ENCODE measurements at regions not wholly inside any gene's neighbourhood (a gene's known extent, or its start where the extent isn't known, plus 50 kb on each side); places are given as distances from the start of the nearest gene placed in this dataset.

DNA sequence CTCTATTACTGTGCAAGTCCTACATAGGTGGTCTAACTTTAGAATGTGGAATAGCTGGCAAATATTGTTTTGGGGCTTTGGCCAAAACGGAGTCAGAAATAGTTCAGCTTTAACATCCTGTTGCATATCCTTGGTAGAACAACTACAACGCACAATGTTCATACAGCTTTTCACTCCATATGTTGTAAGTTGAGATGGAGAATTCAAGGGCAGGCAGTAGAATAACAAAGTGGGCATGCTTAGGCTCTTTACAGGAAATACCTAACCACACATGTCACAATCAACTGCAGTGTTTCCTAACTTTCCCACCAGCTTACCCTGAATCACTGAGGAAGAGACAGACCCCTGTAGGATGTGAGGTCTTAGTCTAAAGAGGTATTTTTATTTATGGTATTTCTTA lies 122.3 kb downstream of the PPP1R3A start:
- Histone ChIP-seq H3K9me3 (no peaks in the 10 kb centered on the region), H3K36me3 (no peaks in the 10 kb centered on the region), H3K4me3 (no peak overlapping the region), H3K27me3 (no peaks in the 10 kb centered on the region), H3K27ac (no peak overlapping the region), H3K4me1 (no peaks in the 10 kb centered on the region)
- DNase-seq = no peak
- 38 to 74% methylated on average over 2 of the region's 2 CpGs for whole genome bisulfite sequencing, 2 donors
- TF ChIP-seq, protein P1, sequence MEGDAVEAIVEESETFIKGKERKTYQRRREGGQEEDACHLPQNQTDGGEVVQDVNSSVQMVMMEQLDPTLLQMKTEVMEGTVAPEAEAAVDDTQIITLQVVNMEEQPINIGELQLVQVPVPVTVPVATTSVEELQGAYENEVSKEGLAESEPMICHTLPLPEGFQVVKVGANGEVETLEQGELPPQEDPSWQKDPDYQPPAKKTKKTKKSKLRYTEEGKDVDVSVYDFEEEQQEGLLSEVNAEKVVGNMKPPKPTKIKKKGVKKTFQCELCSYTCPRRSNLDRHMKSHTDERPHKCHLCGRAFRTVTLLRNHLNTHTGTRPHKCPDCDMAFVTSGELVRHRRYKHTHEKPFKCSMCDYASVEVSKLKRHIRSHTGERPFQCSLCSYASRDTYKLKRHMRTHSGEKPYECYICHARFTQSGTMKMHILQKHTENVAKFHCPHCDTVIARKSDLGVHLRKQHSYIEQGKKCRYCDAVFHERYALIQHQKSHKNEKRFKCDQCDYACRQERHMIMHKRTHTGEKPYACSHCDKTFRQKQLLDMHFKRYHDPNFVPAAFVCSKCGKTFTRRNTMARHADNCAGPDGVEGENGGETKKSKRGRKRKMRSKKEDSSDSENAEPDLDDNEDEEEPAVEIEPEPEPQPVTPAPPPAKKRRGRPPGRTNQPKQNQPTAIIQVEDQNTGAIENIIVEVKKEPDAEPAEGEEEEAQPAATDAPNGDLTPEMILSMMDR (IDR thresholded peaks at IDR 0.05) = no peak
- TF ChIP-seq POLR2A (IDR thresholded peaks at IDR 0.05) = no peak
- intact Hi-C loops (cut with DNase I) = no loop called here

DNA sequence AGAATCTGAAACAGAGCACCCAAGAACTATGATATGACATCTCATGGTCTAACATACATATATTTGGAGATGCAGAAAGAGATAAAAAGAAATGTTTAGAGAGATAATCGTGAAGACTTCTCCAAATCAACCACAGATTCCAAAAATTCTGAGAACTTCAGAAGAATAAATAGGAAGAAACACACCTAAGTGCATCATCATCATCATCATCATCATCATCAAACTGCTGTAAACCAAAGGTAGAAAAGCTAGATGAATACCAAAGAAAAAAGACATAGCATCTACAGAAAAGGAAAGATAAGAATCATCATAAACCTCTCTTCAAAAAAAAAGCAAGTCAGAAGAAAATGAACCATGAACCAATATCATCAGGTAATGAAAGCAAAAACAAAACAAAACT lies 124.2 kb downstream of the PPP1R3A start:
- no peak for DNase-seq
- Histone ChIP-seq H3K9me3 (no peaks in the 10 kb centered on the region), H3K4me3 (no peak overlapping the region), H3K4me1 (no peaks in the 10 kb centered on the region), H3K36me3 (no peaks in the 10 kb centered on the region), H3K27ac (no peak overlapping the region), H3K27me3 (no peaks in the 10 kb centered on the region)
- no peak for TF ChIP-seq POLR2A (IDR thresholded peaks at IDR 0.05)
- TF ChIP-seq, protein P1 (IDR thresholded peaks at IDR 0.05) = no peak
- intact Hi-C loops (cut with DNase I) = no loop called here
- 68 to 76% methylated on average over 1 of the region's 1 CpG for WGBS, 2 donors

DNA sequence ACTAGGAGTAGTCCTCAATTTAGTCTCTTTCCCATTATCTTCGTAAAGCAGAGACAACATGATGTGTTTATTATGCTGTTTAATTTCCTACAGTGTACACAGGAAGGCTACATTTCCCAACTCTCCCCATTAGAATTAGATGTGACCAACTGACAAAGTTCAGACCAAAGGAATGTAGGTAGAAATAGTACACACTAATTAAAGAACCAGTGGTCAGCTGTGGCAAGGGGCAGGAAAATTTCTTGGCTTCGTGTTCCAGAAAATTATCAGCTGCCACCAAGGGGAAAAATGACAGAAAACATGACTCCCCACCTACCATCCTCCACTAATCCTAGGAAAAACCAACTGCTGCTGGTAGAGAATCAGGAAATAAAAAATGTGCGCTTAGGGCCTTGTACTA lies 125.6 kb downstream of the PPP1R3A start:
- H3K4me3 ChIP-seq = no peak overlapping the region
- no peak for DNase-seq
- H3K9me3 ChIP-seq = no peaks in the 10 kb centered on the region
- 72 to 83% methylated on average over 3 of the region's 3 CpGs for WGBS, 2 donors
- TF ChIP-seq, protein P1 (IDR thresholded peaks at IDR 0.05) = no peak
- TF ChIP-seq POLR2A (IDR thresholded peaks at IDR 0.05) = no peak
- no peaks in the 10 kb centered on the region for H3K27me3 ChIP-seq
- H3K36me3 ChIP-seq = no peaks in the 10 kb centered on the region
- no peaks in the 10 kb centered on the region for H3K4me1 ChIP-seq
- H3K27ac ChIP-seq = no peak overlapping the region
- intact Hi-C loops (cut with DNase I) = no loop called here

DNA sequence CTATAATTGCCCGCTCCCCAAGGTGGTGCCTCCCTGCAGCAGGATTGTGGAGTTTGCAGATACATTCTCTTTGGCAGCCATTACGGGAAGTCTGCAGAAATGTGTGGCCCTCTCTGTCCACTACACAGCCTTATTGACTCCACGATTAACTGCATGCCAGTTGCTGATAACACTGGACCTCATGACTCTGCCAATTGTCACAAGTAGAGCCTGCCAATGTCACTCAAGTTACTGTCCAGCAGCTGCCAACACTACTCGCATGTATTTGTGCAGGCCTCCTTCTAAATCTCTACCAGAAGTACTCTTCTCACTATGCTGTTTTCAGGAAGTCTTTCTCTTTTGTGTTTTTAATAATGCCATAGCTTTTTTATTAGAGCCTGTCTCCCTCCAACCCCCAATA lies 128.8 kb downstream of the PPP1R3A start:
- Histone ChIP-seq H3K9me3 (no peaks in the 10 kb centered on the region), H3K36me3 (no peaks in the 10 kb centered on the region), H3K27me3 (no peaks in the 10 kb centered on the region), H3K4me1 (no peaks in the 10 kb centered on the region), H3K27ac (no peak overlapping the region), H3K4me3 (no peak overlapping the region)
- intact Hi-C loops (cut with DNase I) = no loop called here
- TF ChIP-seq, protein P1 (IDR thresholded peaks at IDR 0.05) = no peak
- no peak for TF ChIP-seq POLR2A (IDR thresholded peaks at IDR 0.05)
- DNase-seq = no peak
- WGBS, 2 donors = 81 to 88% methylated on average over 4 of the region's 4 CpGs

DNA sequence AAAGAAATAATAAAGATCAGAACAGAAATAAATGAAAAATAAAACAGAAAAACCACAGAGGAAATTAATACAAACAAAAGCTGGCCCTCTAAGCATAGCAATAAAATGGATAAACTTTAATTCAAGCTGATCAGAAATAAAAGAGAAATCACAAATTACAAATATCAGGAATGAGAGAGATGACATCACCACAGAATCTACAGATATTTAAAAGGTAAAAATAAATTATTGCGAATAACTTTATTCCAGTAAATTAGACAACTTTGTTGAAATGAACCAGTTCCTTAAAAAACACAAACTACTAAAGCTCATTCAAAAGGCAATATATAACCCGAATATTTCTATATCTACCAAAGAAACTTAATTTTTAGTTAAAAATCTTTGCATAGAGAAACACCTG lies 131.7 kb downstream of the PPP1R3A start:
- no peak for DNase-seq
- TF ChIP-seq, protein P1 (IDR thresholded peaks at IDR 0.05) = no peak
- TF ChIP-seq POLR2A (IDR thresholded peaks at IDR 0.05) = no peak
- Histone ChIP-seq H3K36me3 (no peaks in the 10 kb centered on the region), H3K4me3 (no peak overlapping the region), H3K27ac (no peak overlapping the region), H3K9me3 (no peaks in the 10 kb centered on the region), H3K27me3 (no peaks in the 10 kb centered on the region), H3K4me1 (no peaks in the 10 kb centered on the region)
- WGBS, 2 donors = 73 to 81% methylated on average over 2 of the region's 2 CpGs
- intact Hi-C loops (cut with DNase I) = no loop called here

Measured in esophagus squamous epithelium (tissue), 5 donors.